ENCODE measurements at regions not wholly inside any gene's neighbourhood (a gene's known extent, or its start where the extent isn't known, plus 50 kb on each side); places are given as distances from the start of the nearest gene placed in this dataset.

GRCh38 chr4:65924843-65925242 lies 254.6 kb upstream of the EPHA5 start:
- ATAC-seq (no peak), DNase-seq (no peak)
- no peak overlapping the region for H3K4me3 Mint-ChIP-seq
- H3K36me3 Mint-ChIP-seq (ENCODE audit: low read depth): no peaks in the 10 kb centered on the region
- H3K9me3 ChIP-seq (ENCODE audit: control insufficient read depth, low read length, poor library complexity, severe bottlenecking): peaks cover 3% of the 10 kb centered on the region
- H3K27me3 Mint-ChIP-seq: no peaks in the 10 kb centered on the region
- H3K27ac Mint-ChIP-seq: no peak overlapping the region
- no peaks in the 10 kb centered on the region for H3K4me1 Mint-ChIP-seq

GRCh38 chr4:65923616-65924015 lies 253.3 kb upstream of the EPHA5 start:
- no peaks in the 10 kb centered on the region for H3K4me1 Mint-ChIP-seq
- no peak overlapping the region for H3K4me3 Mint-ChIP-seq
- ATAC-seq (no peak), DNase-seq (no peak)
- H3K9me3 ChIP-seq (ENCODE audit: control insufficient read depth, low read length, poor library complexity, severe bottlenecking): peaks cover 3% of the 10 kb centered on the region
- no peak overlapping the region for H3K27ac Mint-ChIP-seq
- no peaks in the 10 kb centered on the region for H3K27me3 Mint-ChIP-seq
- H3K36me3 Mint-ChIP-seq (ENCODE audit: low read depth): no peaks in the 10 kb centered on the region

GRCh38 chr4:65921180-65921579 lies 250.9 kb upstream of the EPHA5 start:
- Mint-ChIP-seq H3K27ac (no peak overlapping the region), H3K36me3 (ENCODE audit: low read depth) (no peaks in the 10 kb centered on the region), H3K4me3 (no peak overlapping the region), H3K4me1 (no peaks in the 10 kb centered on the region), H3K27me3 (no peaks in the 10 kb centered on the region)
- H3K9me3 ChIP-seq (ENCODE audit: control insufficient read depth, low read length, poor library complexity, severe bottlenecking): peaks cover 3% of the 10 kb centered on the region
- DNase-seq (no peak), ATAC-seq (no peak)

- H3K9me3 ChIP-seq (ENCODE audit: control insufficient read depth, low read length, poor library complexity, severe bottlenecking): no peaks in the 10 kb centered on the region
- Mint-ChIP-seq H3K36me3 (ENCODE audit: low read depth) (no peaks in the 10 kb centered on the region), H3K4me3 (no peak overlapping the region), H3K27ac (no peak overlapping the region), H3K27me3 (no peaks in the 10 kb centered on the region), H3K4me1 (no peaks in the 10 kb centered on the region)
- DNase-seq (no peak), ATAC-seq (no peak)
Measured at GRCh38 chr4:65918872-65919271, 248.6 kb upstream of the EPHA5 start.

- Mint-ChIP-seq H3K4me3 (no peak overlapping the region), H3K36me3 (ENCODE audit: low read depth) (no peaks in the 10 kb centered on the region), H3K4me1 (no peaks in the 10 kb centered on the region), H3K27me3 (no peaks in the 10 kb centered on the region), H3K27ac (no peak overlapping the region)
- DNase-seq (no peak), ATAC-seq (no peak)
- no peaks in the 10 kb centered on the region for H3K9me3 ChIP-seq (ENCODE audit: control insufficient read depth, low read length, poor library complexity, severe bottlenecking)
Measured at GRCh38 chr4:65918212-65918611, 247.9 kb upstream of the EPHA5 start.

GRCh38 chr4:65917486-65917885 lies 247.2 kb upstream of the EPHA5 start:
- Mint-ChIP-seq H3K27me3 (no peaks in the 10 kb centered on the region), H3K4me3 (no peak overlapping the region), H3K27ac (no peak overlapping the region), H3K36me3 (ENCODE audit: low read depth) (no peaks in the 10 kb centered on the region), H3K4me1 (no peaks in the 10 kb centered on the region)
- ATAC-seq (no peak), DNase-seq (no peak)
- no peaks in the 10 kb centered on the region for H3K9me3 ChIP-seq (ENCODE audit: control insufficient read depth, low read length, poor library complexity, severe bottlenecking)

GRCh38 chr4:65911720-65912119 lies 241.4 kb upstream of the EPHA5 start:
- H3K4me3 Mint-ChIP-seq: no peak overlapping the region
- no peaks in the 10 kb centered on the region for H3K27me3 Mint-ChIP-seq
- no peak overlapping the region for H3K27ac Mint-ChIP-seq
- no peaks in the 10 kb centered on the region for H3K9me3 ChIP-seq (ENCODE audit: control insufficient read depth, low read length, poor library complexity, severe bottlenecking)
- no peaks in the 10 kb centered on the region for H3K4me1 Mint-ChIP-seq
- no peaks in the 10 kb centered on the region for H3K36me3 Mint-ChIP-seq (ENCODE audit: low read depth)
- no peak for DNase-seq
- ATAC-seq: no peak

- Mint-ChIP-seq H3K4me1 (no peaks in the 10 kb centered on the region), H3K4me3 (no peak overlapping the region), H3K27me3 (no peaks in the 10 kb centered on the region), H3K27ac (no peak overlapping the region), H3K36me3 (ENCODE audit: low read depth) (peaks cover 2% of the 10 kb centered on the region)
- no peak for ATAC-seq
- H3K9me3 ChIP-seq (ENCODE audit: control insufficient read depth, low read length, poor library complexity, severe bottlenecking): no peaks in the 10 kb centered on the region
- no peak for DNase-seq
Measured at GRCh38 chr4:65893957-65894755, 223.9 kb upstream of the EPHA5 start.

- H3K27me3 Mint-ChIP-seq: no peaks in the 10 kb centered on the region
- H3K4me1 Mint-ChIP-seq: no peaks in the 10 kb centered on the region
- H3K36me3 Mint-ChIP-seq (ENCODE audit: low read depth): peaks cover 2% of the 10 kb centered on the region
- DNase-seq: no peak
- no peak overlapping the region for H3K27ac Mint-ChIP-seq
- H3K9me3 ChIP-seq (ENCODE audit: control insufficient read depth, low read length, poor library complexity, severe bottlenecking): no peaks in the 10 kb centered on the region
- H3K4me3 Mint-ChIP-seq: no peak overlapping the region
- ATAC-seq: no peak
Measured at GRCh38 chr4:65893271-65893670, 223.0 kb upstream of the EPHA5 start.

- Mint-ChIP-seq H3K27me3 (no peaks in the 10 kb centered on the region), H3K27ac (no peak overlapping the region), H3K36me3 (ENCODE audit: low read depth) (no peaks in the 10 kb centered on the region), H3K4me1 (no peaks in the 10 kb centered on the region), H3K4me3 (no peak overlapping the region)
- no peak for DNase-seq
- H3K9me3 ChIP-seq (ENCODE audit: control insufficient read depth, low read length, poor library complexity, severe bottlenecking): no peaks in the 10 kb centered on the region
- no peak for ATAC-seq
Measured at GRCh38 chr4:65880594-65880993, 210.3 kb upstream of the EPHA5 start.

GRCh38 chr4:65868096-65868824 lies 198.0 kb upstream of the EPHA5 start:
- Mint-ChIP-seq H3K27me3 (no peaks in the 10 kb centered on the region), H3K4me3 (no peak overlapping the region), H3K4me1 (no peaks in the 10 kb centered on the region), H3K36me3 (ENCODE audit: low read depth) (no peaks in the 10 kb centered on the region), H3K27ac (no peak overlapping the region)
- no peaks in the 10 kb centered on the region for H3K9me3 ChIP-seq (ENCODE audit: control insufficient read depth, low read length, poor library complexity, severe bottlenecking)
- ATAC-seq (no peak), DNase-seq (no peak)

GRCh38 chr4:65865489-65865888 lies 195.2 kb upstream of the EPHA5 start:
- DNase-seq (no peak), ATAC-seq (no peak)
- Mint-ChIP-seq H3K27ac (no peak overlapping the region), H3K4me3 (no peak overlapping the region), H3K27me3 (no peaks in the 10 kb centered on the region), H3K4me1 (no peaks in the 10 kb centered on the region), H3K36me3 (ENCODE audit: low read depth) (no peaks in the 10 kb centered on the region)
- no peaks in the 10 kb centered on the region for H3K9me3 ChIP-seq (ENCODE audit: control insufficient read depth, low read length, poor library complexity, severe bottlenecking)

- Mint-ChIP-seq H3K4me3 (no peak overlapping the region), H3K27me3 (no peaks in the 10 kb centered on the region), H3K4me1 (no peaks in the 10 kb centered on the region), H3K27ac (no peak overlapping the region), H3K36me3 (ENCODE audit: low read depth) (no peaks in the 10 kb centered on the region)
- ATAC-seq: no peak
- no peak for DNase-seq
- H3K9me3 ChIP-seq (ENCODE audit: control insufficient read depth, low read length, poor library complexity, severe bottlenecking): no peaks in the 10 kb centered on the region
Measured at GRCh38 chr4:65861993-65862392, 191.7 kb upstream of the EPHA5 start.
